ENCODE measurements at regions not wholly inside any gene's neighbourhood (a gene's known extent, or its start where the extent isn't known, plus 50 kb on each side); places are given as distances from the start of the nearest gene placed in this dataset.

DNA sequence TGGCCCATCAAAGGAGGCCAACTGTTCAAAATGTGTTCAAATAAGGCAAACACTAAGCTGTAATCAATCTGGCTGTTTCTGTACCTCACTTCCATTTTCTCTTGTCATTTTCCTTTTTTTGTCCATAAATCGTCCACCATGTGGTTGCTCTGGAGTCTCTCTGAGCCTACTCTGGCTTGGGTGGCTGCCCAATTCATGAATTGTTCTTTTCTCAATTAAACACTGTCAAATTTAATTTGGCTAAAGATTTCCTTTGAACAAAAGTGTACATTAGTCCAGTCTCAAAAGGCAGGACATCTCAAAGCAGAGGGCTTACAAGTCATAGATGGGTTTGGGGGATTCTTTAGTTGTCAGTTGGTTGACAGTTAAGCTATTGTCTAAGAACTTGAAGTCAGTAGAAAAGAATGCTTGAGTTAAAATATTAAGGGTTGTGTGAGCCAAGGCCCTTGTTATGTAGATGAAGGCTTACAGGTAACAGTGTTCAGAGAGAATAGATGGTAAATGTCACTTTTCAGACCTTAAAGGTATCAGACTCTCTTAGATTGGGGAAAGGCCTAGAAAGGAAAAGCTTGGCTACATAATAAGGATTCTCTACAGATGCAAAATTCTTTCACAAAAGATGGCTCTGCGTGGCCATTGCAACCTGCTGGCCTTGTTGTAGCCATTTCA lies 831.2 kb upstream of the CDH2 start:
- Histone ChIP-seq H3K27me3 (ENCODE audit: control insufficient read depth, insufficient read depth, low read length) (no peaks in the 10 kb centered on the region), H3K4me3 (ENCODE audit: low read depth, low read length) (no peak overlapping the region), H3K36me3 (ENCODE audit: control insufficient read depth, insufficient read depth, low read length) (no peaks in the 10 kb centered on the region)
- no peak for DNase-seq (ENCODE audit: low read depth)
- TF ChIP-seq, protein P1, sequence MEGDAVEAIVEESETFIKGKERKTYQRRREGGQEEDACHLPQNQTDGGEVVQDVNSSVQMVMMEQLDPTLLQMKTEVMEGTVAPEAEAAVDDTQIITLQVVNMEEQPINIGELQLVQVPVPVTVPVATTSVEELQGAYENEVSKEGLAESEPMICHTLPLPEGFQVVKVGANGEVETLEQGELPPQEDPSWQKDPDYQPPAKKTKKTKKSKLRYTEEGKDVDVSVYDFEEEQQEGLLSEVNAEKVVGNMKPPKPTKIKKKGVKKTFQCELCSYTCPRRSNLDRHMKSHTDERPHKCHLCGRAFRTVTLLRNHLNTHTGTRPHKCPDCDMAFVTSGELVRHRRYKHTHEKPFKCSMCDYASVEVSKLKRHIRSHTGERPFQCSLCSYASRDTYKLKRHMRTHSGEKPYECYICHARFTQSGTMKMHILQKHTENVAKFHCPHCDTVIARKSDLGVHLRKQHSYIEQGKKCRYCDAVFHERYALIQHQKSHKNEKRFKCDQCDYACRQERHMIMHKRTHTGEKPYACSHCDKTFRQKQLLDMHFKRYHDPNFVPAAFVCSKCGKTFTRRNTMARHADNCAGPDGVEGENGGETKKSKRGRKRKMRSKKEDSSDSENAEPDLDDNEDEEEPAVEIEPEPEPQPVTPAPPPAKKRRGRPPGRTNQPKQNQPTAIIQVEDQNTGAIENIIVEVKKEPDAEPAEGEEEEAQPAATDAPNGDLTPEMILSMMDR (IDR thresholded peaks at IDR 0.05; ENCODE audit: insufficient read depth, low read length, poor library complexity, severe bottlenecking) = no peak

DNA sequence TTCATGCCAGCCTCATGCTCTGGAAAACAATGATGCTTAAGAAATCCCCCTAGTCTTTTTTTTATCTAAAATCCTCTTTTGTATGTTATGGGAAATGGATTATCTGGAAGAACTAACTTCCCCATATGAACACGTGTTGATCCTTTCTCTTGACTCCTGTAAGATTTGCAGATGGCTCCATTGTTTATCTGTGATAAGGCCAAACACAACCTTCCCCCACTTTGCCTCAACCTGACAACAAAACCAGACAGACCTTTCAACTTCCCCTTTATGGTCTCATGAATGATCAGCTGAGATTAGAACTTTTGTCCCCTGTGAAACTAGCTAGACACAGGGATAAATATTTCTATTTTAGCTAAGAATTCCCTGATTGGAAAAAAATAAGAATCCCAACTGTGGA lies 828.0 kb upstream of the CDH2 start:
- no peak for DNase-seq (ENCODE audit: low read depth)
- no peak overlapping the region for H3K4me3 ChIP-seq (ENCODE audit: low read depth, low read length)
- TF ChIP-seq, protein P1 (IDR thresholded peaks at IDR 0.05; ENCODE audit: insufficient read depth, low read length, poor library complexity, severe bottlenecking) = no peak
- H3K27me3 ChIP-seq (ENCODE audit: control insufficient read depth, insufficient read depth, low read length) = no peaks in the 10 kb centered on the region
- no peaks in the 10 kb centered on the region for H3K36me3 ChIP-seq (ENCODE audit: control insufficient read depth, insufficient read depth, low read length)

DNA sequence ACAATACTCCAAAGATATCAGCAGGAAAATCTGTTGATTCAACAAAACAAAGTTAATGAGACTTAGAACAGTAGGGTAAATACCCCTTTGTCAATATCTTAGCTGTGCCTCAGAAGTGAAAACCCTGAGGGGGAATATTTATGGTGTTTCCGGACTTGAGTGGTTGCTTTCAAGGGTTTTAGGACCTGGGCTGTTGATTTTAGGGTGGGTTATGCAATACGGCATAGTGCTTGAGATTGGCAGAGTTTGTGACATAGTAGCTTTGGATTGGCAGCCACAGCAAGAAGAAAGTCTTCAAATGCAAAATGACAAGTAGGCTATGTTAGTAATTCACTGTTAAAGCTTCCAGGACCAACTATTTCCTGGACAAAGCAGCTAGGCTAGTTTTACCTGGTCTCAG lies 826.3 kb upstream of the CDH2 start:
- H3K27me3 ChIP-seq (ENCODE audit: control insufficient read depth, insufficient read depth, low read length) = no peaks in the 10 kb centered on the region
- no peak overlapping the region for H3K4me3 ChIP-seq (ENCODE audit: low read depth, low read length)
- DNase-seq (ENCODE audit: low read depth) = no peak
- no peaks in the 10 kb centered on the region for H3K36me3 ChIP-seq (ENCODE audit: control insufficient read depth, insufficient read depth, low read length)
- TF ChIP-seq, protein P1 (IDR thresholded peaks at IDR 0.05; ENCODE audit: insufficient read depth, low read length, poor library complexity, severe bottlenecking) = no peak

DNA sequence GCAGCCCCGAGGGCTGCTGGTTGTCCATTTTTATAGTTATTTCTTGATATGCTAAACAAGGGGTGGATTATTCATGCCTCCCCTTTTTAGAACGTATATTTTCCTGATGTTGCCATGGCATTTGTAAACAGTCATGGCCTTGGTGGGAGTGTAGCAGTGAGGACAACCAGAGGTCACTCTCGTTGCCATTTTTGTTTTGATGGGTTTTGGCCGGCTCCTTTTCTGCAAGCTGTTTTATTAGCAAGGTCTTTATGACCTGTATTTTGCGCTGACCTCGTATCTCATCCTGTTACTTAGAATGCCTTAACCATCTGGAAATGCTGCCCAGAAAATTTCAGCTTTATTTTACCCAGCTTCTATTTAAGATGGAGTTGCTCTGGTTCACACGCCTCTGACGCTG lies 825.8 kb upstream of the CDH2 start:
- DNase-seq (ENCODE audit: low read depth) = no peak
- Histone ChIP-seq H3K27me3 (ENCODE audit: control insufficient read depth, insufficient read depth, low read length) (no peaks in the 10 kb centered on the region), H3K36me3 (ENCODE audit: control insufficient read depth, insufficient read depth, low read length) (no peaks in the 10 kb centered on the region), H3K4me3 (ENCODE audit: low read depth, low read length) (no peak overlapping the region)
- TF ChIP-seq, protein P1 (IDR thresholded peaks at IDR 0.05; ENCODE audit: insufficient read depth, low read length, poor library complexity, severe bottlenecking) = no peak

DNA sequence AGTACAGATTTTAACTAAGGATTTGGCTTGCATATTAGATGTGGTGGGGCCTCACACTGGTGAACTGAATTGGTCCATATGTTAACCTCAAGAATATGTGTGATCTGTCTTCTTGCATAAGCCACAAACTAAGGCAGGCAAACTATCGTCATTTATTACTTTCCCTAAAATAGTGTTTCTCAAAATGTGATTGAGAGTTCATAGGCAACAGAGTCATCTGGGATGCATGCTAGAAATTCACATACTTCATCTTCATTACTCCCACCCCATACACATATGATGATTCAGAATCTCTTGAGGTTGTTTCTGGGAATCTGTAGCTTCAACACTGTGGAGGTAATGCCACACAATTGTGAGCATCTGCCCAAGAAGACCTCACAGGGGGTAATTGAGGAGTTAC lies 822.8 kb upstream of the CDH2 start:
- Histone ChIP-seq H3K27me3 (ENCODE audit: control insufficient read depth, insufficient read depth, low read length) (no peaks in the 10 kb centered on the region), H3K4me3 (ENCODE audit: low read depth, low read length) (no peak overlapping the region), H3K36me3 (ENCODE audit: control insufficient read depth, insufficient read depth, low read length) (no peaks in the 10 kb centered on the region)
- TF ChIP-seq, protein P1 (IDR thresholded peaks at IDR 0.05; ENCODE audit: insufficient read depth, low read length, poor library complexity, severe bottlenecking) = no peak
- DNase-seq (ENCODE audit: low read depth) = no peak

DNA sequence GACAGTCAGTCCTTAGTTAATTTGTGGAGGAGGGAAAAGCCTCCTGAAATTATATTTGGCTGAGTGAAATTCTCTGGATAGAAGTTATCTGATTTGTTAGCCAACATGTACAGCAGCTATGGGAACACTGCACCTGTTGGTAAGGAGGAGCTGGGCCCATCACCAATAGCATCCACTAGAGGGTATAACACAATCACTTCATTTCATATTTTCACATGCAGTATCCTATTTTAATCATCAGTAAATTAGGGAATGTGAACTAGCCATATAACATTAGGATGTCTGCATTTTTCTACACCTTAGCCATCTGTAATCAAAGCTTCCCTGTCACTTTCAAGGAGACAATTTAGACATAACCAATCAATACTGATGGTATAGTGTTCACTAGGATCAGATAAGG lies 818.4 kb upstream of the CDH2 start:
- TF ChIP-seq, protein P1 (IDR thresholded peaks at IDR 0.05; ENCODE audit: insufficient read depth, low read length, poor library complexity, severe bottlenecking) = peak; percentile 22

More for the DNA sequence above, 818.4 kb upstream of the CDH2 start:
- no peaks in the 10 kb centered on the region for H3K27me3 ChIP-seq (ENCODE audit: control insufficient read depth, insufficient read depth, low read length)
- H3K36me3 ChIP-seq (ENCODE audit: control insufficient read depth, insufficient read depth, low read length) = no peaks in the 10 kb centered on the region
- no peak for DNase-seq (ENCODE audit: low read depth)
- H3K4me3 ChIP-seq (ENCODE audit: low read depth, low read length) = no peak overlapping the region
